ENCODE measurements at regions not wholly inside any gene's neighbourhood (a gene's known extent, or its start where the extent isn't known, plus 50 kb on each side); places are given as distances from the start of the nearest gene placed in this dataset.

- no peak for DNase-seq (ENCODE audit: extremely low spot score)
- no peak for TF ChIP-seq CTCF (IDR thresholded peaks at IDR 0.05; ENCODE audit: control extremely low read depth, extremely low read depth, low read depth, missing control alignments)
- CTCF ChIA-PET, result no interaction called here
- POLR2A ChIA-PET, result no interaction called here
Observed at GRCh38 chr17:77566566-77567138, 391.9 kb upstream of the TNRC6C start.

- DNase-seq (ENCODE audit: extremely low spot score), result no peak
- CTCF ChIA-PET, result no interaction called here
- no peak for TF ChIP-seq CTCF (IDR thresholded peaks at IDR 0.05; ENCODE audit: control extremely low read depth, extremely low read depth, low read depth, missing control alignments)
- POLR2A ChIA-PET, result no interaction called here
Observed at GRCh38 chr17:77568540-77568939, 390.0 kb upstream of the TNRC6C start.

GRCh38 chr17:77569846-77570564, 388.5 kb upstream of the TNRC6C start:
- TF ChIP-seq CTCF (IDR thresholded peaks at IDR 0.05; ENCODE audit: control extremely low read depth, extremely low read depth, low read depth, missing control alignments), result no peak
- DNase-seq (ENCODE audit: extremely low spot score), result no peak
- POLR2A ChIA-PET, result no interaction called here
- CTCF ChIA-PET, result no interaction called here

- ChIA-PET CTCF (no interaction called here), POLR2A (no interaction called here)
- DNase-seq (ENCODE audit: extremely low spot score), result no peak
- no peak for TF ChIP-seq CTCF (IDR thresholded peaks at IDR 0.05; ENCODE audit: control extremely low read depth, extremely low read depth, low read depth, missing control alignments)
Observed at GRCh38 chr17:77570565-77570898, 388.0 kb upstream of the TNRC6C start.

- TF ChIP-seq CTCF (IDR thresholded peaks at IDR 0.05; ENCODE audit: control extremely low read depth, extremely low read depth, low read depth, missing control alignments), result no peak
- ChIA-PET POLR2A (no interaction called here), CTCF (interaction anchor here (1.3 kb wide), 1 partner anchor 8 kb away, joined by 3 read pairs; no protein-coding TSS in a partner anchor)
- no peak for DNase-seq (ENCODE audit: extremely low spot score)
Observed at GRCh38 chr17:77571155-77571981, 387.1 kb upstream of the TNRC6C start.

GRCh38 chr17:77572065-77572601, 386.4 kb upstream of the TNRC6C start:
- ChIA-PET CTCF (interaction anchor here (1.3 kb wide), 1 partner anchor 9 kb away, joined by 3 read pairs; no protein-coding TSS in a partner anchor), POLR2A (no interaction called here)
- no peak for DNase-seq (ENCODE audit: extremely low spot score)
- TF ChIP-seq CTCF (IDR thresholded peaks at IDR 0.05; ENCODE audit: control extremely low read depth, extremely low read depth, low read depth, missing control alignments), result no peak
